HL-60 (cell line): ENCODE measurements at regions not wholly inside any gene's neighbourhood (a gene's known extent, or its start where the extent isn't known, plus 50 kb on each side); places are given as distances from the start of the nearest gene placed in this dataset.
"Not testable (repeated sequence)": the region's sequence is repeated elsewhere in the genome, so short reads cannot be mapped to it uniquely, and the experiment has no call there.

Experiments
- DNase-seq, 2 experiments: peaks; one replicate each; pipeline ENCODE4 v3.0.0-alpha.2; 2010 to 2020; ENCODE audit warnings: low read depth in 1 of 2, low spot score in 1 of 2
- H3K27ac ChIP-seq: fragments of 250-450 bp; sonication (Bioruptor Pico); replicated peaks from 2 replicates; pipeline ENCODE4 v1.5.1; 2020; ENCODE audit warnings: mild to moderate bottlenecking, moderate library complexity
- H3K27me3 ChIP-seq: fragments of 250-450 bp; sonication (Bioruptor Pico); 2 replicates; pipeline ENCODE4 v1.5.1; 2021; ENCODE audit warnings: mild to moderate bottlenecking, moderate library complexity; ENCODE audit not compliant: insufficient read depth, poor library complexity, severe bottlenecking
- H3K4me3 ChIP-seq: replicated peaks from 2 replicates; pipeline ENCODE4 v1.5.1; 2011; ENCODE audit warnings: mild to moderate bottlenecking, control low read depth, low read length; ENCODE audit not compliant: insufficient read depth
- GABPA ChIP-seq: IDR thresholded peaks from 2 replicates; pipeline ENCODE4 v1.6.1; 2012; ENCODE audit warnings: low read depth
- POLR2AphosphoS5 ChIP-seq: IDR thresholded peaks from 2 replicates; pipeline ENCODE4 v1.6.1; 2012; ENCODE audit warnings: low read depth
- SPI1 ChIP-seq: IDR thresholded peaks from 2 replicates; pipeline ENCODE4 v1.6.1; 2012; ENCODE audit warnings: low read depth, mild to moderate bottlenecking, borderline replicate concordance
- TF ChIP-seq, protein P1 (sequence below): IDR thresholded peaks from one replicate; pipeline ENCODE4 v1.5.1; 2011; ENCODE audit warnings: low read length, control low read depth, inconsistent platforms; ENCODE audit not compliant: insufficient read depth
- TF ChIP-seq, protein P2 (sequence below): IDR thresholded peaks from 2 replicates; pipeline ENCODE4 v1.6.1; 2012; ENCODE audit warnings: low read depth; ENCODE audit not compliant: insufficient replicate concordance

DNA sequence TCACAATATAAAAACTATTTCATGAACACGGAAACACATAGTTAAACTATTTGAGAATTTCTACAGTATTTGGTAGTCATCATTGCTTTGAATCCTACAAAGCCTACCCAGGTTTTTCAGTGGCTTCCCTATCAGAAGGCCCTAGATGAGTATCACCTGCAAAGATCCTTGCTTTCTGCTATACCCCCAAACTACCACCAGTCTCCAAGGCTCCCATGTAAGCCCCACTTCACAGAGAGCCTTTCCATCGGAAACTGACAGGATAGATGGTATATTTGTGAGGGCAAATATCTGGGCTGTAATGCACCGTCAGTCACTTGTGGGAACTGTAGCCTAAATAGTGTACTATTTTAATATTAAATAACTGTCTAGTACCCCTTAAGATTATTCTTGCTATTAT lies 674.3 kb downstream of the BRINP3 start:
- TF ChIP-seq SPI1 = no peak
- TF ChIP-seq, protein P1, sequence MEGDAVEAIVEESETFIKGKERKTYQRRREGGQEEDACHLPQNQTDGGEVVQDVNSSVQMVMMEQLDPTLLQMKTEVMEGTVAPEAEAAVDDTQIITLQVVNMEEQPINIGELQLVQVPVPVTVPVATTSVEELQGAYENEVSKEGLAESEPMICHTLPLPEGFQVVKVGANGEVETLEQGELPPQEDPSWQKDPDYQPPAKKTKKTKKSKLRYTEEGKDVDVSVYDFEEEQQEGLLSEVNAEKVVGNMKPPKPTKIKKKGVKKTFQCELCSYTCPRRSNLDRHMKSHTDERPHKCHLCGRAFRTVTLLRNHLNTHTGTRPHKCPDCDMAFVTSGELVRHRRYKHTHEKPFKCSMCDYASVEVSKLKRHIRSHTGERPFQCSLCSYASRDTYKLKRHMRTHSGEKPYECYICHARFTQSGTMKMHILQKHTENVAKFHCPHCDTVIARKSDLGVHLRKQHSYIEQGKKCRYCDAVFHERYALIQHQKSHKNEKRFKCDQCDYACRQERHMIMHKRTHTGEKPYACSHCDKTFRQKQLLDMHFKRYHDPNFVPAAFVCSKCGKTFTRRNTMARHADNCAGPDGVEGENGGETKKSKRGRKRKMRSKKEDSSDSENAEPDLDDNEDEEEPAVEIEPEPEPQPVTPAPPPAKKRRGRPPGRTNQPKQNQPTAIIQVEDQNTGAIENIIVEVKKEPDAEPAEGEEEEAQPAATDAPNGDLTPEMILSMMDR = no peak
- no peak for TF ChIP-seq POLR2AphosphoS5
- no peak for TF ChIP-seq GABPA
- TF ChIP-seq, protein P2, sequence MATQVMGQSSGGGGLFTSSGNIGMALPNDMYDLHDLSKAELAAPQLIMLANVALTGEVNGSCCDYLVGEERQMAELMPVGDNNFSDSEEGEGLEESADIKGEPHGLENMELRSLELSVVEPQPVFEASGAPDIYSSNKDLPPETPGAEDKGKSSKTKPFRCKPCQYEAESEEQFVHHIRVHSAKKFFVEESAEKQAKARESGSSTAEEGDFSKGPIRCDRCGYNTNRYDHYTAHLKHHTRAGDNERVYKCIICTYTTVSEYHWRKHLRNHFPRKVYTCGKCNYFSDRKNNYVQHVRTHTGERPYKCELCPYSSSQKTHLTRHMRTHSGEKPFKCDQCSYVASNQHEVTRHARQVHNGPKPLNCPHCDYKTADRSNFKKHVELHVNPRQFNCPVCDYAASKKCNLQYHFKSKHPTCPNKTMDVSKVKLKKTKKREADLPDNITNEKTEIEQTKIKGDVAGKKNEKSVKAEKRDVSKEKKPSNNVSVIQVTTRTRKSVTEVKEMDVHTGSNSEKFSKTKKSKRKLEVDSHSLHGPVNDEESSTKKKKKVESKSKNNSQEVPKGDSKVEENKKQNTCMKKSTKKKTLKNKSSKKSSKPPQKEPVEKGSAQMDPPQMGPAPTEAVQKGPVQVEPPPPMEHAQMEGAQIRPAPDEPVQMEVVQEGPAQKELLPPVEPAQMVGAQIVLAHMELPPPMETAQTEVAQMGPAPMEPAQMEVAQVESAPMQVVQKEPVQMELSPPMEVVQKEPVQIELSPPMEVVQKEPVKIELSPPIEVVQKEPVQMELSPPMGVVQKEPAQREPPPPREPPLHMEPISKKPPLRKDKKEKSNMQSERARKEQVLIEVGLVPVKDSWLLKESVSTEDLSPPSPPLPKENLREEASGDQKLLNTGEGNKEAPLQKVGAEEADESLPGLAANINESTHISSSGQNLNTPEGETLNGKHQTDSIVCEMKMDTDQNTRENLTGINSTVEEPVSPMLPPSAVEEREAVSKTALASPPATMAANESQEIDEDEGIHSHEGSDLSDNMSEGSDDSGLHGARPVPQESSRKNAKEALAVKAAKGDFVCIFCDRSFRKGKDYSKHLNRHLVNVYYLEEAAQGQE = no peak
- DNase-seq = no peak
- no peak overlapping the region for H3K4me3 ChIP-seq
- no peak overlapping the region for H3K27ac ChIP-seq
- no peaks in the 10 kb centered on the region for H3K27me3 ChIP-seq

DNA sequence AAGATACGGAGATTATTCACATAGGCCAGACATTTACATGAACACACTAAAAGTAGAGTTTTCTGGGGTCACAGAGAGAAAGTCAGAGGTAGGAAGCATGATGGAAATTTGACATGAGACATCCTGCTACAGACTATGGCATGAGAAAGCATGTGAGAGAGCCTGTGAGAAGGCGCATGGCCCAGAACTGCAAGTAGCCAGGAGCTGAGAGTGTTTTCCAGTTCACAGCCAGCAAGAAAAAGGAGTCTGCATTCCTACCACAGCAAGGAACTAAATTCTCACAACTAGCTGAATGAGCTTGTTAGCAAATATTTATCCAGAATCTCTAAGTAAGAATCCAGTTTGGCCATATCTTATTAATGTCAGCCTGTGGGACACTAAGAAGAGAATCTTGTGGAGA lies 673.3 kb downstream of the BRINP3 start:
- H3K4me3 ChIP-seq = no peak overlapping the region
- no peak overlapping the region for H3K27ac ChIP-seq
- no peak for DNase-seq
- no peak for TF ChIP-seq SPI1
- TF ChIP-seq, protein P2 = no peak
- TF ChIP-seq GABPA = no peak
- TF ChIP-seq POLR2AphosphoS5 = no peak
- TF ChIP-seq, protein P1 = no peak
- no peaks in the 10 kb centered on the region for H3K27me3 ChIP-seq

DNA sequence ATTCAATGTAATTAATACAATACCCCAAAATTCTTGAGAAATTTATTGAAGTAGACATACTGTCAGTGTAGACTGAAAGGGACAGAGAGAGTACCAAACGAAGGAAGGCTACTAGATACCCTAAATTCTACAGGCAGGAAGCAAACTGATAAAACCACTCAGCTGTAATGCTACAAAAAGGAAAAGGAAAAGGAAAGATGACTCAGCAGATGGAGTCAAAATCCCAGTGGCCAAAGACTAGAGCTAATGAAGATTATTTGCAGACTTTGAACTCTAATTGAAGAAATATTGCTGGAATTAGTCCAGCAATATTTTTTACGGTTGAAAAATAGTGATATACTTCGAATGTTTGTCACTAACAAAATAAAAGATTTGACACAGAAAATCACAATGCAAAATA lies 671.9 kb downstream of the BRINP3 start:
- TF ChIP-seq, protein P1 = no peak
- no peak for DNase-seq
- Histone ChIP-seq H3K27me3 (no peaks in the 10 kb centered on the region), H3K4me3 (no peak overlapping the region), H3K27ac (no peak overlapping the region)

DNA sequence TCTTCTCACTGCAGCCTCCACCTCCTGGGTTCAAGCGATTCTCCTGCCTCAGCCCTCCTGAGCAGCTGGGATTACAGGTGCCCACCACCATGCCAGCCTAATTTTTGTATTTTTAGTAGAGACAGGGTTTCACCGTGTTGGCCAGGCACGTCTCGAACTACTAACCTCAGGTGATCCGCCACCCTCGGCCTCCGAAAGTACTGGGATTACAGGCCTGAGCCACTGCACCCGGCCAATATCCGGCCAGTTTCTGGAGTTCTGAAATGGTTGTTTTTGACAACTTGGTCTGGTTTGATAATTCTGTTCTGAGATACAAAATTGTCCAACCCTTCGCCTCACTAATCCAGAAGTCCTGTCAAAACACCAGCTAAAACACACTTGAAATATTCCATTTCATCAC lies 667.0 kb downstream of the BRINP3 start:
- H3K27me3 ChIP-seq, H3K4me3 ChIP-seq, H3K27ac ChIP-seq, DNase-seq: not testable (repeated sequence)
